NCI-H82 treated with DMSO at 0.1 percent for 48 hours (cell line): ENCODE measurements at regions not wholly inside any gene's neighbourhood (a gene's known extent, or its start where the extent isn't known, plus 50 kb on each side); places are given as distances from the start of the nearest gene placed in this dataset.

ENCODE experiments used
- DNase-seq: peaks from one replicate; lab custom pipeline; 2025; ENCODE audit not compliant: unreplicated experiment; lab: John Stamatoyannopoulos, UW

DNA sequence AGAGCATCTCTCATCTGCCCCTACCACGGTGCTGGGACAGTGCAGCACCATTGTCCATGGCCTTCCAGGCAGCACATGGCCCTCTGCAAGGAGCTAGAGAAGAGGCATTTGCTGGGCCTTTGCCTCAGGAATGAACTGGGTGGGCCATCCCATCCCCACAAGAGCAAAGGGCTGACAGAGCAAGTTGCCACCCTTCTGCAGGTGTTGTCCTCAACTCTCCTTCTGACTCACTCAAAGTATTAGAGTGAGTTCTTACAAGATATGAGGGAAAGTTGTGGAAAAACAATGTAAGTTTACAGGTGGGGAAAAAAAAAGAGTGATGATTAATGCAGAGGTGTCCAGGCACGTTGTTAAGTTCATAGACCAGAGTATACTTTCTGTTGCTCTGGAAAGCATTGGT is 261.2 kb downstream of the SKIDA1 start:
- no peak for DNase-seq

- no peak for DNase-seq
These were observed 261.6 kb downstream of the SKIDA1 start for GRCh38 chr10:21263839-21264238.

DNA sequence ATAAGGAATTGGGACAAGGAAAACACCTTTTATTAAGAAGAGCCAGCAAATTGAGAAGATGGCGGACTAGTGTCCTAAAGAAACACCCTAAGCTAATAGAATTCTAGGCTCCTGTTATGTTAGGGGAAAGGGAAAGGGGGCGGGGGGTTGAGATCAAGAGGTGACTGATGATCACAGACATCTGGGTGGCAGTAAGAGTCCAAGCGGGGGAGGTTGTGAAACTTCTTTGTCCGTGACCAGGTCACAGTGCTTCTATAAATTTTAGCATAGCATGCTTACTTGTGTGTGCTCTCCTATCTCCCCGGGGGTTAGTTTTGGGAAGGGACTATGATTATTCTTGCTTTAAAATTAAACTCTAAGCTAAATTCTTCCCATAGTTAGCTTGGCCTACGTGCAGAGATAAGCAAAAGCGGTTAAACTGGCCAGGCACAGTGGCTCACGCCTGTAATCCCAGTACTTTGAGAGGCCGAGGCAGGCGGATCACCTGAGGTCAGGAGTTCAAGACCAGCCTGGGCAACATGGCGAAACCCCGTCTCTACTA is 262.1 kb downstream of the SKIDA1 start:
- no peak for DNase-seq

GRCh38 chr10:21261842-21262294 is 263.6 kb downstream of the SKIDA1 start:
- no peak for DNase-seq

GRCh38 chr10:21260506-21261149 is 264.9 kb downstream of the SKIDA1 start:
- DNase-seq: no peak

DNA sequence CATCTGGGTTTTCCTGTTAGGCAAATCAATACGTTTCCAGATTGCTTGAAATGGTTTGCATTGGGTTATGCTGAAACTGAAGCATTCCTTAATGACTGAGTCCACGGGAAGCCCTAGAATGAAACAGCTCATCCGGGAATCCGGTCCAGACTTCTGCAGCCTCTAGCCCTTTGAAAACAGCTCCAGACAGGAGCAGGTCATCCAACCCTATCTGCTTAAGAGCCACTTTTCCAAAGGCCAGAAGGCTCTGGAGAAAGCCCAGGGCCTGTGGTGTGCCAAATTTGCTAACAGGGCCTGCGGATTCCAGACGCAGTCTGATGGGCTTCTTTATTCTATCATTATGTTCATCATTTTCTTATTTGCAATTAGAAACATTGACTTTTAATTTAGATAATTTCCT is 265.4 kb downstream of the SKIDA1 start:
- no peak for DNase-seq

- no peak for DNase-seq
These were observed 267.6 kb downstream of the SKIDA1 start for GRCh38 chr10:21257919-21258318.

DNA sequence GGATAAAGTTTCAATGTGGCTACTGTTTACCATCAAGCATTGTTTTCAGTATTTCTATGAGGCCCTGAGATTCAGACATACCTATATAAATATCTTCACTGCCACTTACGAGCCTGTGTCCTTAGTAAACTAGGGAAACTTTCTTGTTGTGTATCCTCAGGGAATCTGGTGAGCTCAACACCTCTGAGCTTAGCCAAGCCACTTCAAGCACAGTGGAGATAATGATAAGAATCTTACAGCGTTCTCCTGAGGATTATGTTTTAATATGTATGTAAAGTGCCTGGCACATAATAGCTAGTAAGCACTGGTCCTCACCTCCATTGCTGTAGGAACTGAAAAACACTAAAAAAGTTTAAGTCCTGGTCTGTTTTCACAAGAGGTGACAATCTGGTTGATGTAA is 268.3 kb downstream of the SKIDA1 start:
- DNase-seq: no peak

- DNase-seq: no peak
These were observed 276.0 kb downstream of the SKIDA1 start for GRCh38 chr10:21249435-21249834.

GRCh38 chr10:21247592-21247991 is 277.9 kb downstream of the SKIDA1 start:
- no peak for DNase-seq

DNA sequence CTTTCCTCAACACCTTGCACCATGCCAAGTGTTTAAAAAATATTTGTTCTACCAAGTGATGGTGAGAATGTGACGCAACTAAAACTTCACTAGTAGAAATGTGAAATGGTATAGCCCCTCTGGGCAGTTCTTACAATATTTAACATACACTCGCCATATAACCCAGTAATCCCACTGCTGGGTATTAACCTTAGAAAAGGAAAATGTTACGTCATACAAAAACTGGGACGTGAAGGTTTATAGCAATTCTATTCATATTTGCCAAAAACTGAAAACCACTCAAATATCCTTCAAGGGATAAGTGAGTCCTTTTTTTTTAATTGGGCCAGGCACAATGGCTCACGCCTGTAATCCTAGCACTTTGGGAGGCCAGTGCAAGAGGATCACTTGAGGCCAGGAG is 279.3 kb downstream of the SKIDA1 start:
- DNase-seq: no peak

GRCh38 chr10:21243748-21244257 is 281.7 kb downstream of the SKIDA1 start:
- DNase-seq: no peak

- no peak for DNase-seq
These were observed 282.6 kb downstream of the SKIDA1 start for GRCh38 chr10:21242915-21243314.

- no peak for DNase-seq
These were observed 286.8 kb downstream of the SKIDA1 start for GRCh38 chr10:21238717-21239116.

DNA sequence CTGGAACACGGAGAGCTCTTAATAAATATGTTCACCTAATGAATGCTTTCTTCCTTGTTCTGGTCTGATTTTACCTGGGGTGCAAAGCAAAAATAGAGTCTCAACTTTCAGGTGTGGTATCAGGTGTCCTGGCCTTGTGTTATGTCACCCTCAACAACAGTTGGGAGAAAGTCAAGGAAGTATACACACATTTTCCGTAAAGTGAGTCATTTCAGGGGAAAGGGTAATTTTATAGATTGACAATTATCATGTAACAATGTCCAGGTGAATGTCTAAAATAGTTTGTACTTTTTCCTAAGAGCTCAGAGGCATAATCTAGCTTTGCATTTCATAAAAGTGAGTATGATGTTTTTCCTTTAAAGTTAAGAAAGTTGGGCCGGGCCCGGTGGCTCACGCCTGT is 287.4 kb downstream of the SKIDA1 start:
- DNase-seq: no peak

DNA sequence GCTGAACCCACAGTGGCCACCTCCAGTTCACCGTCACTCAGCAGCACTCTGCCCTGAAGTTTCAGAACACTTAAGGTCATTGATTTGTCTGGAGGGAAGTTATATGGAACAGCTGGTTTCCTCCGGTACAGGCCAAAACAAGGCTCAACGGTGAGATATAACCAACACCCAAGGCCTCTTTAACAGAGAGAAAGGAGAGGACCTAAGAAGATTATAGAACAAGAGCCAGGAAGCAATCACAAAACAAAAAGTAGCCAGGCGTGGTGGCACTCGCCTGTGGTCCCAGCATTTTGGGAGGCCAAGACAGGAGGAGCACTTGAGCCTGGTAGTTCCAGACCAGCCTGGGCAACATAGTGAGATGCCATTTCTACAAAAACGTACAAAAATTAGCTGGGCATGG is 290.7 kb downstream of the SKIDA1 start:
- no peak for DNase-seq

- no peak for DNase-seq
These were observed 295.3 kb downstream of the SKIDA1 start for GRCh38 chr10:21230219-21230618.

DNA sequence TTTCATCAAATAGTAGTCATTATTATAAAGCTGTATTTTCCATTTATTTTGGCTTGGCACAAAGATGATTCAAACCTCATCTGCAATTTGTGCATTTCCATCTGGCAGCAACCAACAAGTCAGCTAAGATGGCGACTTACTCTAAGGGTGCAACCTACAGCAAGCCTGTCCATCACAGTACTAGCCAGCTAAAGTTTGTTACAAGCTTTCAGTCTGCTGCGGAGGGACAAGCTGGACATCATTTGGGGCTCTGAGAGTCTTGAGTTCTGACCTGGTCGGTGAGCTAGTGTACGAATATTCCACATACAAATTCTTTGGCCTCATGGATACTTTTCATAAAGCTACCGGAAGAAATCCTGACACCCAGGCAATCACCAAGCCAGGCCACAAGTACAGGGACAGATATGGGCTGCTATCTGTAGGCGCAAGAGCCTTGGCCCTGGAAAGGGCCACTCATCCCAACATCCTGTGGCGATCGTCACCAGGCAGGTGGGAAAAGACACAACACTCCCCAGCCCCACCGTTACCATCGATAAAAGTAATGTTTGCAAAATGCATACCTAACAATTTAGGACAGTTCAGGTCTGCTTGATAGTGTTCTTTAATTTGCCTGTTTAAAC is 307.6 kb downstream of the SKIDA1 start:
- DNase-seq: no peak

DNA sequence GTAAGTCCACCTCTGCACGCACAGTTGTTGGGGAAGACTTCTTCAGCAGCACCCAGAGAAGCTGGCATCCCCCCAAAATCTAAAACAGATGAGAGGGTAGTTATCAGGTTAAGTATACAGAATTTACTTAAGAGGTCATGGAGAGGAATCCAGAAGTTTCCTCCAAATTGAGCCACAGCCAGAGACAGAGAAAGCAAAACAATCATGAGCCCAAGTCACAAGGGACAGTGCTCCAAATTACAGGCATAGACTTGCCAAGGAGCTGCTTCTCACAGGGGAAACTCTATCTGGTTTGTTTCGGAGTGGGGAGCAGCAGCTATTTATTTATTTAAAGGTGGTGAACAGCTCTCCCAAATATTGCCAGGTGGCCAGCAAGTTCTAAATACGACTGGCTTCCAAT is 308.4 kb downstream of the SKIDA1 start:
- no peak for DNase-seq

DNA sequence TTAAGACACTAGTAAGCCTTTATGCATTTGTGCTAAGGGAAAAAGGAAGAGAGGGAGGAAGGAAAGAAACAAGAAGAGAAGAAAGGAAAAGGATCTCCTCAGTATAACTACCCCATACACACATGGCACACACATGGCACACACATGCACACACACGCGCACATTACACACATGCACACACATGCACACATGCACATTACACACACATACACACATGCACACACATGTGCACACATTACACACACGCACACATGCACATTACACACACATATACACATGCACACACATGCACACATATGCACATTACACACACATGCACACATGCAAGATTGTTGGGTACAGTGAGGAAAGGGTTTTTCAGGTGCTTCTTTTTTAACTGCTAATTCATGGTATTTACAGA is 311.2 kb downstream of the SKIDA1 start:
- DNase-seq: no peak

DNA sequence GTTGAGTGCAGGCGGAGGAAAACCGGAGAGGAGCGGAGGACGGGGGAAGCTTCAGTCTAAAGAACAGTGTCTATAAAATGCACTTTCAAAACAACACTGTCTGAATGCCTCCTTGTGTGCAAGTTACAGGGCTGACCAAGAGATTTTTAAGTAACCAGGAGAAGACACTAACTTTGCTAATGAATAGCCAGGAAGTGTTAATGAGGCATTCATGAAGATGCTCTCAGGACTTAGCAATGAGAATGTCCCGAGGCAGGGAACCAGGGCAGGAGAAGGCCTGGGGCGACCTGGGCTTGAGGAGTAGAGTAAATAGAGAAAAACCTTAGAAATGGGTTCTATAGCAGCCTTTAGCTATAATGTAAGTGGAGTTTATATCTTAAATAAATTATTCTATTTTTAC is 312.1 kb downstream of the SKIDA1 start:
- DNase-seq: no peak

- no peak for DNase-seq
These were observed 312.6 kb downstream of the SKIDA1 start for GRCh38 chr10:21212912-21213311.

- no peak for DNase-seq
These were observed 313.1 kb downstream of the SKIDA1 start for GRCh38 chr10:21212348-21212747.
